Activated CD8-positive, alpha-beta T cell treated with anti-CD3 and anti-CD28 coated beads for 36 hours (primary cell): ENCODE measurements at regions not wholly inside any gene's neighbourhood (a gene's known extent, or its start where the extent isn't known, plus 50 kb on each side); places are given as distances from the start of the nearest gene placed in this dataset.

Experiments
- ATAC-seq: fragments of 200-7000 bp; cut with Tn5 transposase; one replicate; pipeline ENCODE4 v1.10.0; 2021; ENCODE audit warnings: mild to moderate bottlenecking, moderate library complexity
- CTCF ChIA-PET: fragments of 350-600 bp; sonication (Branson Sonifier 250); formaldehyde crosslinking; loops from one replicate; lab custom pipeline; 2021; ENCODE audit warnings: antibody characterized with exemption; lab: Charles Lee
- POLR2A ChIA-PET: fragments of 350-600 bp; sonication (Branson Sonifier 250); formaldehyde crosslinking; loops from one replicate; lab custom pipeline; 2021; ENCODE audit warnings: antibody characterized with exemption; lab: Charles Lee
- DNase-seq: peaks from one replicate; pipeline ENCODE4 v3.0.0-alpha.2; 2020
- H3K27ac Mint-ChIP-seq: one replicate; pipeline ENCODE4 v1.8.0; 2021; ENCODE audit warnings: mild to moderate bottlenecking, mixed read lengths
- H3K27me3 Mint-ChIP-seq: one replicate; pipeline ENCODE4 v1.8.0; 2021; ENCODE audit warnings: mixed read lengths
- H3K36me3 Mint-ChIP-seq: one replicate; pipeline ENCODE4 v1.8.0; 2021; ENCODE audit warnings: low read depth, mixed read lengths
- H3K4me1 Mint-ChIP-seq: one replicate; pipeline ENCODE4 v1.8.0; 2021; ENCODE audit warnings: low read depth, mixed read lengths
- H3K4me3 Mint-ChIP-seq: one replicate; pipeline ENCODE4 v1.8.0; 2021; ENCODE audit warnings: mild to moderate bottlenecking, moderate library complexity, mixed read lengths
- H3K9me3 Mint-ChIP-seq: one replicate; pipeline ENCODE4 v1.8.0; 2021; ENCODE audit warnings: mixed read lengths
- CTCF ChIP-seq: fragments of 200-600 bp; IDR thresholded peaks from one replicate; pipeline ENCODE4 v1.8.0; 2022; ENCODE audit warnings: antibody characterized with exemption, mild to moderate bottlenecking
- intact Hi-C: fragments of 100-400 bp; cut with micrococcal nuclease; formaldehyde crosslinking; loops from one replicate; pipeline ENCODE4 v1.10.0; 2022

- ATAC-seq (no peak), DNase-seq (no peak)
- H3K4me1 Mint-ChIP-seq: no peaks in the 10 kb centered on the region
- no peaks in the 10 kb centered on the region for H3K27me3 Mint-ChIP-seq
- no peak overlapping the region for H3K27ac Mint-ChIP-seq
- no peak overlapping the region for H3K4me3 Mint-ChIP-seq
- no peaks in the 10 kb centered on the region for H3K9me3 Mint-ChIP-seq
- H3K36me3 Mint-ChIP-seq: no peaks in the 10 kb centered on the region
- POLR2A ChIA-PET: no interaction called here
- CTCF ChIA-PET: no interaction called here
- TF ChIP-seq CTCF: no peak
- intact Hi-C loops: no loop called here
Observed at GRCh38 chr2:210818473-210818872, 262.1 kb downstream of the CPS1 start.

GRCh38 chr2:210833403-210833802, 277.0 kb downstream of the CPS1 start:
- no peak for DNase-seq
- CTCF ChIA-PET: no interaction called here
- intact Hi-C loops: no loop called here

GRCh38 chr2:210839034-210839433, 282.6 kb downstream of the CPS1 start:
- intact Hi-C loops: no loop called here
- no peaks in the 10 kb centered on the region for H3K9me3 Mint-ChIP-seq
- no peak overlapping the region for H3K4me3 Mint-ChIP-seq
- no peak overlapping the region for H3K27ac Mint-ChIP-seq
- H3K36me3 Mint-ChIP-seq: no peaks in the 10 kb centered on the region
- no peak for DNase-seq
- no peak for TF ChIP-seq CTCF
- CTCF ChIA-PET: no interaction called here
- H3K4me1 Mint-ChIP-seq: no peaks in the 10 kb centered on the region
- H3K27me3 Mint-ChIP-seq: no peaks in the 10 kb centered on the region
- ATAC-seq: no peak
- POLR2A ChIA-PET: no interaction called here

More at GRCh38 chr2:210833403-210833802, 277.0 kb downstream of the CPS1 start:
- Mint-ChIP-seq H3K4me3 (no peak overlapping the region), H3K4me1 (no peaks in the 10 kb centered on the region), H3K27ac (no peak overlapping the region), H3K27me3 (no peaks in the 10 kb centered on the region), H3K9me3 (no peaks in the 10 kb centered on the region), H3K36me3 (no peaks in the 10 kb centered on the region)
- TF ChIP-seq CTCF: no peak
- POLR2A ChIA-PET: no interaction called here
- no peak for ATAC-seq

- Mint-ChIP-seq H3K9me3 (no peaks in the 10 kb centered on the region), H3K4me3 (no peak overlapping the region), H3K27ac (no peak overlapping the region), H3K4me1 (no peaks in the 10 kb centered on the region), H3K27me3 (no peaks in the 10 kb centered on the region), H3K36me3 (no peaks in the 10 kb centered on the region)
- DNase-seq (no peak), ATAC-seq (no peak)
- no peak for TF ChIP-seq CTCF
- CTCF ChIA-PET: no interaction called here
- intact Hi-C loops: no loop called here
- POLR2A ChIA-PET: no interaction called here
Observed at GRCh38 chr2:210839450-210839849, 283.1 kb downstream of the CPS1 start.

GRCh38 chr2:210842896-210843295, 286.5 kb downstream of the CPS1 start:
- ChIA-PET POLR2A (no interaction called here), CTCF (no interaction called here)
- Mint-ChIP-seq H3K9me3 (no peaks in the 10 kb centered on the region), H3K36me3 (no peaks in the 10 kb centered on the region), H3K27ac (no peak overlapping the region), H3K4me3 (no peak overlapping the region), H3K4me1 (no peaks in the 10 kb centered on the region), H3K27me3 (no peaks in the 10 kb centered on the region)
- ATAC-seq (no peak), DNase-seq (no peak)
- TF ChIP-seq CTCF: no peak
- intact Hi-C loops: no loop called here
